ENCODE measurements at regions not wholly inside any gene's neighbourhood (a gene's known extent, or its start where the extent isn't known, plus 50 kb on each side); places are given as distances from the start of the nearest gene placed in this dataset.

DNA sequence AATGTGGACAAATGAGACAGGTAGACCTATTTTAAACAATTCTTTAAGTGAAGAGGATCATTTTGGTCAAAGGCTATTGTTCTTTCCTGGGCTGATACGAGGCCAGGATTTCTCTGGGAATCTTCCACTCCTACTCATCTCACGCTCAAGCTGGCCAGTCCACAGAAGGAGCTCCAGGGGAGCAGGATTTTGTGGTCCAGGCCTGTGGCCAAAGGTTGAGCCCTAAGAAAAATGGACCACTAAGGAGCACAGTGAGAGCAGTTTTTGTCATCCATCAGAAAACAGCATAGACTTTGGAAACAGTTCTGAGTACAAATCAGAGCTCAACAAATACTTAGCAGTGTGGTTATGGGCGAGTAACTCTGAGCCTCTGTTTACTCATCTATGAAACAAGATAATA, 260.2 kb upstream of the RUNX1 start:
- no peak for DNase-seq (ENCODE audit: low read depth in 1 of 2, low spot score in 1 of 2)
- no peak for TF ChIP-seq CTCF (IDR thresholded peaks at IDR 0.05; ENCODE audit: insufficient read depth, low read length)
- TF ChIP-seq SPI1 (IDR thresholded peaks at IDR 0.05; ENCODE audit: borderline replicate concordance, low read depth): no peak
- TF ChIP-seq GABPA (IDR thresholded peaks at IDR 0.05; ENCODE audit: low read depth): no peak
- no peak for TF ChIP-seq REST (IDR thresholded peaks at IDR 0.05; ENCODE audit: insufficient replicate concordance, low read depth)
- no peak for TF ChIP-seq POLR2AphosphoS5 (IDR thresholded peaks at IDR 0.05; ENCODE audit: low read depth)
- no peak overlapping the region for H3K27ac ChIP-seq (replicated peaks)
- no peaks in the 10 kb centered on the region for H3K27me3 ChIP-seq (ENCODE audit: insufficient read depth, poor library complexity, severe bottlenecking)
- H3K4me3 ChIP-seq (replicated peaks; ENCODE audit: insufficient read depth, low read length): no peak overlapping the region

GRCh38 chr21:35303085-35303484, 254.0 kb upstream of the RUNX1 start:
- no peak for DNase-seq (ENCODE audit: low read depth in 1 of 2, low spot score in 1 of 2)
- TF ChIP-seq REST (IDR thresholded peaks at IDR 0.05; ENCODE audit: insufficient replicate concordance, low read depth) (no peak), CTCF (IDR thresholded peaks at IDR 0.05; ENCODE audit: insufficient read depth, low read length) (no peak), GABPA (IDR thresholded peaks at IDR 0.05; ENCODE audit: low read depth) (no peak), POLR2AphosphoS5 (IDR thresholded peaks at IDR 0.05; ENCODE audit: low read depth) (no peak), SPI1 (IDR thresholded peaks at IDR 0.05; ENCODE audit: borderline replicate concordance, low read depth) (no peak)
- Histone ChIP-seq H3K27me3 (ENCODE audit: insufficient read depth, poor library complexity, severe bottlenecking) (no peaks in the 10 kb centered on the region), H3K27ac (replicated peaks) (no peak overlapping the region), H3K4me3 (replicated peaks; ENCODE audit: insufficient read depth, low read length) (no peak overlapping the region)

- Histone ChIP-seq H3K27ac (replicated peaks) (no peak overlapping the region), H3K27me3 (ENCODE audit: insufficient read depth, poor library complexity, severe bottlenecking) (no peaks in the 10 kb centered on the region), H3K4me3 (replicated peaks; ENCODE audit: insufficient read depth, low read length) (no peak overlapping the region)
- no peak for DNase-seq (ENCODE audit: low read depth in 1 of 2, low spot score in 1 of 2)
- TF ChIP-seq POLR2AphosphoS5 (IDR thresholded peaks at IDR 0.05; ENCODE audit: low read depth): no peak
- no peak for TF ChIP-seq REST (IDR thresholded peaks at IDR 0.05; ENCODE audit: insufficient replicate concordance, low read depth)
- TF ChIP-seq GABPA (IDR thresholded peaks at IDR 0.05; ENCODE audit: low read depth): no peak
- no peak for TF ChIP-seq SPI1 (IDR thresholded peaks at IDR 0.05; ENCODE audit: borderline replicate concordance, low read depth)
- no peak for TF ChIP-seq CTCF (IDR thresholded peaks at IDR 0.05; ENCODE audit: insufficient read depth, low read length)
Measured at GRCh38 chr21:35298757-35299156, 249.7 kb upstream of the RUNX1 start.

Data from HL-60 (cell line).